ENCODE measurements at regions not wholly inside any gene's neighbourhood (a gene's known extent, or its start where the extent isn't known, plus 50 kb on each side); places are given as distances from the start of the nearest gene placed in this dataset.

GRCh38 chr4:115803825-115804224 is 690.4 kb upstream of the NDST4 start:
- intact Hi-C loops (cut with DNase I; ENCODE audit: low total_unique reads) = no loop called here
- DNase-seq = no peak
- Histone ChIP-seq H3K4me1 (no peaks in the 10 kb centered on the region), H3K36me3 (ENCODE audit: low read depth, missing control alignments) (no peaks in the 10 kb centered on the region), H3K27ac (no peak overlapping the region), H3K4me3 (no peak overlapping the region), H3K9me3 (no peaks in the 10 kb centered on the region), H3K27me3 (no peaks in the 10 kb centered on the region)
- TF ChIP-seq CTCF (IDR thresholded peaks at IDR 0.05) (no peak), POLR2A (IDR thresholded peaks at IDR 0.05) (no peak)

GRCh38 chr4:115790812-115791211 is 677.4 kb upstream of the NDST4 start:
- no peak overlapping the region for H3K27ac ChIP-seq
- DNase-seq = no peak
- no peaks in the 10 kb centered on the region for H3K27me3 ChIP-seq
- intact Hi-C loops (cut with DNase I; ENCODE audit: low total_unique reads) = no loop called here
- no peaks in the 10 kb centered on the region for H3K9me3 ChIP-seq
- H3K4me1 ChIP-seq = no peaks in the 10 kb centered on the region
- H3K4me3 ChIP-seq = no peak overlapping the region
- WGBS, 2 donors = 78 to 80% methylated on average over 2 of the region's 2 CpGs
- TF ChIP-seq CTCF (IDR thresholded peaks at IDR 0.05) = no peak
- TF ChIP-seq POLR2A (IDR thresholded peaks at IDR 0.05) = no peak
- no peaks in the 10 kb centered on the region for H3K36me3 ChIP-seq (ENCODE audit: low read depth, missing control alignments)

- WGBS, 2 donors = 51 to 72% methylated on average over 10 of the region's 10 CpGs
- H3K4me3 ChIP-seq = no peak overlapping the region
- H3K27me3 ChIP-seq = no peaks in the 10 kb centered on the region
- H3K4me1 ChIP-seq = no peaks in the 10 kb centered on the region
- no peak for TF ChIP-seq CTCF (IDR thresholded peaks at IDR 0.05)
- TF ChIP-seq POLR2A (IDR thresholded peaks at IDR 0.05) = no peak
- H3K36me3 ChIP-seq (ENCODE audit: low read depth, missing control alignments) = no peaks in the 10 kb centered on the region
- intact Hi-C loops (cut with DNase I; ENCODE audit: low total_unique reads) = no loop called here
- no peaks in the 10 kb centered on the region for H3K9me3 ChIP-seq
- no peak overlapping the region for H3K27ac ChIP-seq
- no peak for DNase-seq
Measured at GRCh38 chr4:115781528-115782146, 668.2 kb upstream of the NDST4 start.

GRCh38 chr4:115780835-115781234 is 667.4 kb upstream of the NDST4 start:
- Histone ChIP-seq H3K27me3 (no peaks in the 10 kb centered on the region), H3K4me1 (no peaks in the 10 kb centered on the region), H3K9me3 (no peaks in the 10 kb centered on the region), H3K27ac (no peak overlapping the region), H3K36me3 (ENCODE audit: low read depth, missing control alignments) (no peaks in the 10 kb centered on the region), H3K4me3 (no peak overlapping the region)
- intact Hi-C loops (cut with DNase I; ENCODE audit: low total_unique reads) = no loop called here
- TF ChIP-seq POLR2A (IDR thresholded peaks at IDR 0.05) = no peak
- no peak for TF ChIP-seq CTCF (IDR thresholded peaks at IDR 0.05)
- DNase-seq = no peak

- DNase-seq = no peak
- no peaks in the 10 kb centered on the region for H3K27me3 ChIP-seq
- TF ChIP-seq CTCF (IDR thresholded peaks at IDR 0.05) = no peak
- no peak for TF ChIP-seq POLR2A (IDR thresholded peaks at IDR 0.05)
- no peak overlapping the region for H3K4me3 ChIP-seq
- H3K4me1 ChIP-seq = no peaks in the 10 kb centered on the region
- no peaks in the 10 kb centered on the region for H3K36me3 ChIP-seq (ENCODE audit: low read depth, missing control alignments)
- 61 to 63% methylated on average over 4 of the region's 4 CpGs for WGBS, 2 donors
- intact Hi-C loops (cut with DNase I; ENCODE audit: low total_unique reads) = no loop called here
- no peaks in the 10 kb centered on the region for H3K9me3 ChIP-seq
- no peak overlapping the region for H3K27ac ChIP-seq
Measured at GRCh38 chr4:115780268-115780667, 666.8 kb upstream of the NDST4 start.
